Omental fat pad (tissue), 3 donors: ENCODE measurements at regions not wholly inside any gene's neighbourhood (a gene's known extent, or its start where the extent isn't known, plus 50 kb on each side); places are given as distances from the start of the nearest gene placed in this dataset.

Experiments used
- ATAC-seq: fragments of 150-250 bp; one replicate; pipeline ENCODE4 v1.9.1; 2016; ENCODE audit warnings: mild to moderate bottlenecking, moderate library complexity; ENCODE audit not compliant: low FRiP score
- DNase-seq: peaks from one replicate; pipeline ENCODE4 v3.0.0-alpha.2; 2019; ENCODE audit warnings: low spot score
- TF ChIP-seq, protein P1 (sequence below), 3 donors: fragments of 450-650 bp; IDR thresholded peaks; one replicate each; pipeline ENCODE4 v1.5.1; 2016 to 2017; ENCODE audit warnings: antibody characterized with exemption in 3 of 3, mild to moderate bottlenecking in 3 of 3, moderate library complexity in 2 of 3

DNA sequence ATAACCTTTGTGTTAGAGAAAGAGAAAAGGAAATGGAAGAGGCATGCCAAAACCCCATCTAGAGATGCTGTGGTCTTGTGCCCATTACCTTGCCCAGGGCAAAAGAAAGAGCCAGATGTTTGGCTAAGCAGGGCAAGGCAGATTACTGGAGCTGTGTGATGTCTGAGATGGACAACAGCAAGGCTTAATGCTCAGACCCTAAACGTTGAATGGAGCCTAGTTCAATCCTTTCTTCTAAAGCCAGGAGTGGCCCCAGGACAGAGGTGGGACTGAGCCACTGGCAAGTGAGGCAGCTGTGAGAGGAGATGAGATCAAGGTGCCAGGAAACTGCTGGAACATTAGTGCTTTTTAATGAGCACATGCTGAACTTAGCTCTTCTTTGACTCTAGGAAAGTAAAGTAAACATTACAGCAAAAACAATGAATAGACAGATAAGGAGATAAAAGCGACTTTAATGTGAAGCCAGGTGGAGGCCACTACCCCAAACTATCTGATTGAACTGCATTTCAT, 143.0 kb upstream of the EGFLAM start:
- no peak for ATAC-seq
- TF ChIP-seq, protein P1, sequence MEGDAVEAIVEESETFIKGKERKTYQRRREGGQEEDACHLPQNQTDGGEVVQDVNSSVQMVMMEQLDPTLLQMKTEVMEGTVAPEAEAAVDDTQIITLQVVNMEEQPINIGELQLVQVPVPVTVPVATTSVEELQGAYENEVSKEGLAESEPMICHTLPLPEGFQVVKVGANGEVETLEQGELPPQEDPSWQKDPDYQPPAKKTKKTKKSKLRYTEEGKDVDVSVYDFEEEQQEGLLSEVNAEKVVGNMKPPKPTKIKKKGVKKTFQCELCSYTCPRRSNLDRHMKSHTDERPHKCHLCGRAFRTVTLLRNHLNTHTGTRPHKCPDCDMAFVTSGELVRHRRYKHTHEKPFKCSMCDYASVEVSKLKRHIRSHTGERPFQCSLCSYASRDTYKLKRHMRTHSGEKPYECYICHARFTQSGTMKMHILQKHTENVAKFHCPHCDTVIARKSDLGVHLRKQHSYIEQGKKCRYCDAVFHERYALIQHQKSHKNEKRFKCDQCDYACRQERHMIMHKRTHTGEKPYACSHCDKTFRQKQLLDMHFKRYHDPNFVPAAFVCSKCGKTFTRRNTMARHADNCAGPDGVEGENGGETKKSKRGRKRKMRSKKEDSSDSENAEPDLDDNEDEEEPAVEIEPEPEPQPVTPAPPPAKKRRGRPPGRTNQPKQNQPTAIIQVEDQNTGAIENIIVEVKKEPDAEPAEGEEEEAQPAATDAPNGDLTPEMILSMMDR (IDR thresholded peaks at IDR 0.05), result no peak
- no peak for DNase-seq

DNA sequence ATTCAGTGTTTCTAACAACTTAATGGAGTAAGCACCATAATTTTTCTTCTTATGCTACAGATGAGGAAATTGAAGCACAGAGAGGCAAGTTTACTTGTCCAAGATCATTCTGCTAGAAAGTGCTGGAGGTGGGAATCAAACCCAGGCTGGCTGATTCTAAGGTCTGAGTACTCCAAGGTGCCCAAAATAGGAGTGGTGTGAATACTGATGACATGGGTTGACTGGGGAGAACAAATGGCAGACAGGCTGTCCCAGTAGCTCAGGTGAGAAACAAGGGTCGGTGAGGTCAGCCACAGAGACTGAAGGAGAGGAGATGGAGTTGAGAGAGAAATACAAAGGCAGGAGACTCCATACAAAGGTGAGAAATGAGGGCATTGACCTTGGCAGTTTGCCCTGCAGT, 144.5 kb upstream of the EGFLAM start:
- TF ChIP-seq, protein P1 (IDR thresholded peaks at IDR 0.05), result no peak
- ATAC-seq (no peak), DNase-seq (no peak)

DNA sequence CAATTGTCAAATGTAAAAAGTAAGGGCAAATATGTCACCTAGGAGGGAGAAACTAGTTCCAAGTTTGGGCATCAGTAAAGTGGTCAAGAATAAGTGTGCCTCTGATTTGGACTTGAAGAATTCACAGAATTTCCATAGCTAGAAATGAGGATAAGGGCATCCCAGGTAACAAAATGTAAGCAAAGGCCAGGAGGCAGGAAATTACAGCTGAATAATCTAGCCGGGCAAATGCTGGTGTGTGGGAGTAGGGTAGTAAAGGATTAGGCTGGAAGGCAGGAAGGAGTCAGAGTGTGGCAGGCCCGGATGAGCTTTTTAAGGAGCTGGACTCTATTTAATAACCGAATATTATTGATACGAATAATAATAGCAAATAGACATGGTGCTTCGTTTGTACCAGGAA, 144.9 kb upstream of the EGFLAM start:
- ATAC-seq (no peak), DNase-seq (no peak)
- TF ChIP-seq, protein P1 (IDR thresholded peaks at IDR 0.05), result no peak

DNA sequence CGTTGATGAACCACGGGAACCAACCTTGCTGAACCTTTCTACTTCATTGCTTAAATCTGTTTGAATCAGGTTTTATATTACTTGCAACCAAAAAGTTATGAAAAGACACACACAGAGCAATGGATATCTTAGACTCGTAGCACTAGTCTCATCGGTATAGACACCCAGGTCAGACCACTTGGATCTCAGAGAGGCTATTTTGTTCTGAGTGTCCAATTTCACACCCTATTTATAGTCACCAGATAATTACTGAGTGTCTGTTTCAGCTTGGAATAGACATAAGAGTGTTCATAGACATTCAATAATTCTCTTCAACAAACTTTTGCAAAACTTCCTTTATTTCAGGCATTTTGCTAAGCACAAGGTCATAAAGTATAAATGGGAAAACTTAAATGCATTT, 145.4 kb upstream of the EGFLAM start:
- TF ChIP-seq, protein P1 (IDR thresholded peaks at IDR 0.05), result no peak
- no peak for DNase-seq

DNA sequence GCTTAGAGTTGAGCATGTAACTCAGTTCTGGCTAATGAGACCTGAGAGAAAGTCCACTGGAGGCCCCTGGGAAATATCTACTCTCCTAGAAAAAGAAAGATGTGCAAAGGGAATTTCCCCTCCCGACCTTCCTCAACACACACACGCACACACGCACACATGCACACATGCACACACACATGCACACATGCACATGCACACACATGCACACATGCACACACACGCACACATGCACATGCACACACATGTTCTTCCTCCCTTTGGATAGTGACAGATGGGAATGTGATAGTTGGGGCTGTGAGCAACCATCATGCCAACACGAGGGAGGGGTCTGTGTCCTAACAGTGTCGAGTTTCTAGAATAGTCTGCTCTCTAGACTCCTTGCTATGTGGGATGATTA, 148.2 kb upstream of the EGFLAM start:
- TF ChIP-seq, protein P1 (IDR thresholded peaks at IDR 0.05), result no peak
- DNase-seq, result no peak
- ATAC-seq, result no peak

More for the DNA sequence above, 145.4 kb upstream of the EGFLAM start:
- no peak for ATAC-seq

DNA sequence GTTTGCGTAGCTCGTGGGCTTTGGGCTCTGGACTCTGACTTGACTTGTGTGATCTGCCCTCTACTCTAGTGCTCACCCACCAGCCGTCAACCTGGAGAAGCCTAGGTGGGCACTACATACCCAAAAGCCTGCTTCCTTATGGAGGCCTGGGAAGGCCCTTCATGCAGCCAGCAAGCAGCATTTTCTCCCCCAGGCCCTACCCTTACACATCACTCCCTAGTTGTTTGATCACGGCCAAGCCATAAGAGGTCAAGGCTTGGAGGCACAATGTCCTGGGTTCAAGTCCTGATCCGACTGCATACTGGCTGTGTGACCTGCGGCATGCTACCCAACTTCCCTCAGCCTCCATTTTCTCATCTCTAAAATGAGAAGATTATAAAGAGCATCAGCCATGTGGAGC, 151.3 kb upstream of the EGFLAM start:
- TF ChIP-seq, protein P1 (IDR thresholded peaks at IDR 0.05), result no peak
- DNase-seq (no peak), ATAC-seq (no peak)

DNA sequence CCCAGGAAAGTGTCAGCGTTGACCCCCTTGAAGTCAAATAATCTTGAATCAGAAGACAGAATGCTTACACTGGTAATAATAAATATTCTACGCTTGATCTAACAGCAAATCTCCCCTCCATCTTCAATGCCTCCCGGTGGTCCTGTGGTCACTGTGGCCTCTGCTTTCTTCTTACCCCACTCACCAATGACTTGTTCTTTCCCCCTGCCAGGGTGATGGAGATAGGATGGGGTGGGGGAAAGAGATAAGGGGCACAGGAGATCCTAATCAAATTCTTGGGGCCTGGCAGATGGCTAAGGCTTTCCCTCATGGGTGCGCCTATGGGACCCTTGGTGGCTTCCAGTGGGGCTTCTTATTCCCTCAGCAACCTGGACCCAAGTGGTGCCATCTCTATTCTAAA, 152.6 kb upstream of the EGFLAM start:
- no peak for ATAC-seq
- DNase-seq, result no peak
- TF ChIP-seq, protein P1 (IDR thresholded peaks at IDR 0.05), result no peak
